ENCODE measurements at regions not wholly inside any gene's neighbourhood (a gene's known extent, or its start where the extent isn't known, plus 50 kb on each side); places are given as distances from the start of the nearest gene placed in this dataset.
"Not testable (repeated sequence)": the region's sequence is repeated elsewhere in the genome, so short reads cannot be mapped to it uniquely, and the experiment has no call there.

DNA sequence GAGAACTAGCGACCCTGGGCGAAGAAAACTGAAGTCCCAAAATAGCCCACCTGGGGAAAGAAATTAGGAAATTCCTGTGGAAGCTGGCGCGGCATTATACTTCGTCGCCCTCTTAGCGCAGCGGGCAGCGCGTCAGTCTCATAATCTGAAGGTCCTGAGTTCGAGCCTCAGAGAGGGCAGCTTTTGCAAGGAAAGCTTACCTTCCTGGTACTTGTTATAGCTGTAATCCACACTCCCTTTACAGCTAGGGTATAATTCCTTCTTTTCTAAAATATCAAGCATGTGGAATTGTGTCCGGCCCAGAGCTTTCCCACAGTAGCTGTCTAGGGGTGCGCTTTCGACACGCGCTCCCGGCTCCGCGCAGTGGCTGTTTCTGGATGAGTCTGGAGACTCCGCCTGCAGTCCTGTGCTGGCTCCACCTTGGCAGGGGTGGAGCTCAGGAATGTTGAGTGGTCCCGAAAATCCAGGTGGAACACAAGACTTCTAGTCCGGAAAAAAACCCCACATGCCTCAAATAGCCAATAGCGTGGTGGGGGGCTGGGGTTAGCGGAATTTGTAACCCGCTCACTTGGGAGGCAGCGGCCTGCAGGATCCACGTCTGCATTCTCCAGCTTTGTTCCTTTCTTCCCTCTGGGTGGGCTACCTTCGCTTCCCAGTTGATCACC is 83.7 kb upstream of the ZNF322 start:
- FAIRE-seq (no peak), DNase-seq (peak in 2 of 5 donors; percentile 15 to 16)
- Histone ChIP-seq H3K4me3 (ENCODE audit: low read length in 3 of 3) (no peak overlapping the region), H3K27ac (ENCODE audit: low read depth in 2 of 2, low read length in 2 of 2) (no peak overlapping the region), H3K4me1 (ENCODE audit: control insufficient read depth in 2 of 3, insufficient read depth in 2 of 3, low read depth in 1 of 3, low read length in 3 of 3) (no peaks in the 10 kb centered on the region), H3K36me3 (ENCODE audit: control insufficient read depth in 2 of 3, insufficient read depth in 3 of 3, low read length in 3 of 3) (no peaks in the 10 kb centered on the region), H3K27me3 (ENCODE audit: control insufficient read depth, insufficient read depth, low read length) (peaks cover 22% of the 10 kb centered on the region), H3K9me3 (ENCODE audit: control insufficient read depth in 2 of 3, insufficient read depth in 1 of 3, low read length in 3 of 3) (peaks cover 0 to 2% (median 0%) of the 10 kb centered on the region in 3 donors), H3K9ac (ENCODE audit: low read length in 3 of 3) (no peak overlapping the region)
- intact Hi-C loops (cut with DNase I), result no loop called here
- TF ChIP-seq, protein P1, sequence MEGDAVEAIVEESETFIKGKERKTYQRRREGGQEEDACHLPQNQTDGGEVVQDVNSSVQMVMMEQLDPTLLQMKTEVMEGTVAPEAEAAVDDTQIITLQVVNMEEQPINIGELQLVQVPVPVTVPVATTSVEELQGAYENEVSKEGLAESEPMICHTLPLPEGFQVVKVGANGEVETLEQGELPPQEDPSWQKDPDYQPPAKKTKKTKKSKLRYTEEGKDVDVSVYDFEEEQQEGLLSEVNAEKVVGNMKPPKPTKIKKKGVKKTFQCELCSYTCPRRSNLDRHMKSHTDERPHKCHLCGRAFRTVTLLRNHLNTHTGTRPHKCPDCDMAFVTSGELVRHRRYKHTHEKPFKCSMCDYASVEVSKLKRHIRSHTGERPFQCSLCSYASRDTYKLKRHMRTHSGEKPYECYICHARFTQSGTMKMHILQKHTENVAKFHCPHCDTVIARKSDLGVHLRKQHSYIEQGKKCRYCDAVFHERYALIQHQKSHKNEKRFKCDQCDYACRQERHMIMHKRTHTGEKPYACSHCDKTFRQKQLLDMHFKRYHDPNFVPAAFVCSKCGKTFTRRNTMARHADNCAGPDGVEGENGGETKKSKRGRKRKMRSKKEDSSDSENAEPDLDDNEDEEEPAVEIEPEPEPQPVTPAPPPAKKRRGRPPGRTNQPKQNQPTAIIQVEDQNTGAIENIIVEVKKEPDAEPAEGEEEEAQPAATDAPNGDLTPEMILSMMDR (IDR thresholded peaks at IDR 0.05; ENCODE audit: borderline replicate concordance, extremely low read depth, insufficient read depth), result no peak

DNA sequence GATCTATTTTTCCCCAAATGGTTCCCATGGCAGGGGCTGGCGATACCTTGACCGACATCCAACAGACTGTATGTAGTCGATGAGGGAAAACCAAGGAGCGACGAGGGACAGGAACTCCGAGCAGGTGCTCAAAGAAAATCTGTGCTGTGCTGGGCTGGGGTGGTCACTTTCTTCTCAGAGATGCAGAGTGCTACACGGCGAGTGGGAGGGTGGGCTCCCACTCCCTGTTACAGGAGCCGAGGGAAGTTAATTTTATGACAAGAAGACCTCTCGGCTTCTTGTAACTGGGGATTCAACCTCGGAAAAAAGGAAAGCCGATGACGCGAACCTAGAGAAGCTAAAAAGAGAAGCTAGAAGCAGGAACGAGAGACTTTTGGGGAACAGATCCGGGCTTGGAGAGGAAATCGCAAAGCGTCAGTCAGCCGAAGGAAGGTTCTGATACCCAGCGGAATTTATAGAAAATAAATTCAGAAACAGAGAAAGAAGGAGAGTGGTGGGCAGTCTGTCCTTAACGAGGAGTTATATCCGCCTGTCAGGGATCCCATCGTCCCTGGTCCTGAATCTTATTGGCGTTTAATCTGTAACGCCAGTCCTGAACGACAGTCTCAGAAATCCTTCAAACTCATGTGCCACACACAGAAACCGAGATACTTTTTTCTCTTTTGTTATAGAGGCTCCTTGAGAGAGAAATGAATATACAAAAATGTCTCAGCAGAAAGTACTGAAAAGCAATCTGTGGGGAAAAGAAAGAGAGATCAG is 84.6 kb upstream of the ZNF322 start:
- H3K9ac ChIP-seq (ENCODE audit: low read length in 3 of 3), result no peak overlapping the region
- no peak for FAIRE-seq

DNA sequence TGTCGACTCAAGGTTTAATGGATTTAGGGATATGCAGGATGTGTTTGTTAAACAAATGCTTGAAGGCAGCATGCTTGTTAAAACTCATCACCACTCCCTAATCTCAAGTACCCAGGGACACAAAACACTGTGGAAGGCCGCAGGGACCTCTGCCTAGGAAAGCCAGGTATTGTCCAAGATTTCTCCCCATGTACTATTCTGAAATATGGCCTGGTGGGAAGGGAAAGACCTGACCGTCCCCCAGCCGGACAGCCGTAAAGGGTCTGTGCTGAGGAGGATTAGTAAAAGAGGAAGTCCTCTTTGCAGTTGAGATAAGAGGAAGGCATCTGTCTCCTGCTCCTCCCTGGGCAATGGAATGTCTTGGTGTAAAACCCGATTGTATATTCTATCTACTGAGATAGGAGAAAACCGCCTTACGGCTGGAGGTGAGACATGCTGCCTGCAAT is 85.3 kb upstream of the ZNF322 start:
- not testable (repeated sequence) for DNase-seq; FAIRE-seq; H3K9ac ChIP-seq (ENCODE audit: low read length in 3 of 3)

More for the DNA sequence above, 84.6 kb upstream of the ZNF322 start:
- Histone ChIP-seq H3K9me3 (ENCODE audit: control insufficient read depth in 2 of 3, insufficient read depth in 1 of 3, low read length in 3 of 3) (peaks cover 0 to 2% (median 0%) of the 10 kb centered on the region in 3 donors), H3K4me3 (ENCODE audit: low read length in 3 of 3) (no peak overlapping the region), H3K36me3 (ENCODE audit: control insufficient read depth in 2 of 3, insufficient read depth in 3 of 3, low read length in 3 of 3) (no peaks in the 10 kb centered on the region), H3K27me3 (ENCODE audit: control insufficient read depth, insufficient read depth, low read length) (peaks cover 22% of the 10 kb centered on the region), H3K4me1 (ENCODE audit: control insufficient read depth in 2 of 3, insufficient read depth in 2 of 3, low read depth in 1 of 3, low read length in 3 of 3) (no peaks in the 10 kb centered on the region), H3K27ac (ENCODE audit: low read depth in 2 of 2, low read length in 2 of 2) (no peak overlapping the region)
- DNase-seq, result peak in 3 of 5 donors; percentile 29 to 36 (median 30)
- intact Hi-C loops (cut with DNase I), result no loop called here
- TF ChIP-seq, protein P1 (IDR thresholded peaks at IDR 0.05; ENCODE audit: borderline replicate concordance, extremely low read depth, insufficient read depth), result no peak

DNA sequence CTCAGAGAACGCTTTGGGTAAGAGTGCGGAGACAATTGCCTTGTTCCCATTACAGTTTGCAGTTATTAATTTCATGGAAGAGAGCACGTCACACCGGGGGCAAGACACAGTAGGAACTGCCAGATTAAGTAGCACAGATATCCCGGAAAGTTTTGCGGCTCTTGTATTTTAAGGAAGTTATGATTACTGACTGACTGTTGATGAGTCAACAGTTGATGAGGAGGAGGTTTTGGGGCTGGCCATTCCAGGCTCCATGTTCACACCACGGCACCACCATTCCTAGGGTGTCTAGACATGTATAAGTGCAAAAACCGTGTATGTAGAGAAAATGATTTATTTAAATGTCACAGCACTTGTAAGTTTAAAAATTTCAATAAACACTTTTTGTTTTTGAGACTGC is 86.4 kb upstream of the ZNF322 start:
- H3K9me3 ChIP-seq (ENCODE audit: control insufficient read depth in 2 of 3, insufficient read depth in 1 of 3, low read length in 3 of 3); H3K27ac ChIP-seq (ENCODE audit: low read depth in 2 of 2, low read length in 2 of 2); FAIRE-seq; intact Hi-C loops (cut with DNase I); H3K36me3 ChIP-seq (ENCODE audit: control insufficient read depth in 2 of 3, insufficient read depth in 3 of 3, low read length in 3 of 3); H3K9ac ChIP-seq (ENCODE audit: low read length in 3 of 3); H3K4me1 ChIP-seq (ENCODE audit: control insufficient read depth in 2 of 3, insufficient read depth in 2 of 3, low read depth in 1 of 3, low read length in 3 of 3); H3K4me3 ChIP-seq (ENCODE audit: low read length in 3 of 3): not testable (repeated sequence)
- H3K27me3 ChIP-seq (ENCODE audit: control insufficient read depth, insufficient read depth, low read length), result peaks cover 22% of the 10 kb centered on the region
- DNase-seq, result peak in 1 of 5 donors; percentile 15

More for the DNA sequence above, 85.3 kb upstream of the ZNF322 start:
- H3K27ac ChIP-seq (ENCODE audit: low read depth in 2 of 2, low read length in 2 of 2); intact Hi-C loops (cut with DNase I); H3K4me3 ChIP-seq (ENCODE audit: low read length in 3 of 3); H3K36me3 ChIP-seq (ENCODE audit: control insufficient read depth in 2 of 3, insufficient read depth in 3 of 3, low read length in 3 of 3); H3K4me1 ChIP-seq (ENCODE audit: control insufficient read depth in 2 of 3, insufficient read depth in 2 of 3, low read depth in 1 of 3, low read length in 3 of 3); H3K9me3 ChIP-seq (ENCODE audit: control insufficient read depth in 2 of 3, insufficient read depth in 1 of 3, low read length in 3 of 3): not testable (repeated sequence)
- peaks cover 22% of the 10 kb centered on the region for H3K27me3 ChIP-seq (ENCODE audit: control insufficient read depth, insufficient read depth, low read length)

DNA sequence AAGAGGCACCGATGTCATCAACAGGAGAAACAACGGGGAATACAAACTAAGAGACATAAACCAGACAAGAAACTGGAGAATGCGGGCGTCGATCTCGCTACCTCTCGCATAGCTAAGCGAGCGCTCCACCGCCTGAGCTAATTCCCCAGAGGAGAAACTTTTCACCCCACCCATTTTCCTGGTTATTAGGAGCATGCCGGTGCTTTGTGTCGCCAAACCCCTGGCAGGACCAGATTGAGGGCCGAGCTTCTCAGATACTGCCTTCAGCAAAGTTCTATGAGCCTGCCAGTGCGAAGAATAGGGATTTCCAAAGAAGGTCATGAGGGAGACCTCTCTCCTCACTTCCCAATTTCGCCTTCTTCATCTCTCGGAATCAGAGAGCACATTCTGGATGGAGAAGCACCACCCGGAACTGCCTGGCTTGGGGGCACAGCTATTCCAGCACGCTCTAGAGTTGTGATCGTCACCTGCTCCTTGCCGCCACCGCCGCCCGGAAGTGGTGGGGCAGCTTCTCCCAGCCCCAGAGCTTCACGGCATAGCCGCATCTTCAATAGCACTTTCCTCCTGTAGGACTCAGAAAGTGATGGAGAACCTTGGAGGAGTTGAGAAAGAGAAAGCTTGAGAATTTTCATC is 89.7 kb upstream of the ZNF322 start:
- H3K27ac ChIP-seq (ENCODE audit: low read depth in 2 of 2, low read length in 2 of 2); H3K36me3 ChIP-seq (ENCODE audit: control insufficient read depth in 2 of 3, insufficient read depth in 3 of 3, low read length in 3 of 3); intact Hi-C loops (cut with DNase I); H3K9ac ChIP-seq (ENCODE audit: low read length in 3 of 3); FAIRE-seq; H3K4me1 ChIP-seq (ENCODE audit: control insufficient read depth in 2 of 3, insufficient read depth in 2 of 3, low read depth in 1 of 3, low read length in 3 of 3); H3K9me3 ChIP-seq (ENCODE audit: control insufficient read depth in 2 of 3, insufficient read depth in 1 of 3, low read length in 3 of 3); H3K4me3 ChIP-seq (ENCODE audit: low read length in 3 of 3): not testable (repeated sequence)
- H3K27me3 ChIP-seq (ENCODE audit: control insufficient read depth, insufficient read depth, low read length), result peaks cover 13% of the 10 kb centered on the region
- peak in 1 of 5 donors; percentile 15 for DNase-seq

DNA sequence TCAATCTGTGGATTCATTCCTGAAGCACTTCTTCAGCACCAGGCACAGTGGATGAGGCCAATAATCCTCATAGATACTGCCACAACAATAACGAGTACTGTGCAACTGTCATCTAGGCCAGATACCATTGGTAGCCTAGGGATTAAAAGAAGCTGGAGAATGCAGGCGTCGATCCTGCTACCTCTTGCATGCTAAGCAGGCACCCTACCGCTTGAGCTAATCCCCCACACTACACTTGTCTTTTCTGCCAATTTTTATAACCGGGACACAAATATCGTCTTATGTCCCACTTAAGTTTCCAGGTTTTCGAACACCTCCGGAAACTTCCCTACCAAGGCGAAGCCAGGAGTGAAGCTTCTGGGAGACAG is 90.2 kb upstream of the ZNF322 start:
- H3K4me1 ChIP-seq (ENCODE audit: control insufficient read depth in 2 of 3, insufficient read depth in 2 of 3, low read depth in 1 of 3, low read length in 3 of 3); H3K36me3 ChIP-seq (ENCODE audit: control insufficient read depth in 2 of 3, insufficient read depth in 3 of 3, low read length in 3 of 3); H3K9ac ChIP-seq (ENCODE audit: low read length in 3 of 3); H3K4me3 ChIP-seq (ENCODE audit: low read length in 3 of 3); H3K27me3 ChIP-seq (ENCODE audit: control insufficient read depth, insufficient read depth, low read length); intact Hi-C loops (cut with DNase I); DNase-seq; H3K27ac ChIP-seq (ENCODE audit: low read depth in 2 of 2, low read length in 2 of 2); FAIRE-seq; H3K9me3 ChIP-seq (ENCODE audit: control insufficient read depth in 2 of 3, insufficient read depth in 1 of 3, low read length in 3 of 3): not testable (repeated sequence)
